RWPE2 (cell line): ENCODE measurements at regions not wholly inside any gene's neighbourhood (a gene's known extent, or its start where the extent isn't known, plus 50 kb on each side); places are given as distances from the start of the nearest gene placed in this dataset.

Source experiments
- ATAC-seq: fragments of 200-7000 bp; cut with Tn5 transposase; 3 replicates; pipeline ENCODE4 v1.9.1; 2021; ENCODE audit warnings: low read depth
- DNase-seq: peaks from one replicate; pipeline ENCODE4 v3.0.0-alpha.2; 2020; ENCODE audit warnings: low spot score
- H3K27ac ChIP-seq: fragments of 450-650 bp; 2 replicates; pipeline ENCODE4 v1.5.1; 2017; ENCODE audit warnings: mild to moderate bottlenecking; ENCODE audit not compliant: poor library complexity, severe bottlenecking
- H3K27me3 ChIP-seq: fragments of 250-450 bp; sonication (Bioruptor Pico); 2 replicates; pipeline ENCODE4 v1.5.1; 2021; ENCODE audit warnings: mild to moderate bottlenecking, moderate library complexity; ENCODE audit not compliant: insufficient read depth, poor library complexity, severe bottlenecking
- H3K36me3 ChIP-seq: fragments of 250-450 bp; sonication (Bioruptor Pico); 2 replicates; pipeline ENCODE4 v1.5.1; 2020; ENCODE audit warnings: low read depth, mild to moderate bottlenecking, moderate library complexity
- H3K4me1 ChIP-seq: fragments of 250-450 bp; sonication (Bioruptor Pico); 2 replicates; pipeline ENCODE4 v1.5.1; 2021; ENCODE audit warnings: mild to moderate bottlenecking, moderate library complexity; ENCODE audit not compliant: insufficient read depth, poor library complexity, severe bottlenecking
- H3K4me3 ChIP-seq: fragments of 250-450 bp; sonication (Bioruptor Pico); 2 replicates; pipeline ENCODE4 v1.5.1; 2021; ENCODE audit warnings: mild to moderate bottlenecking, moderate library complexity; ENCODE audit not compliant: severe bottlenecking
- H3K9me3 ChIP-seq: fragments of 250-450 bp; sonication (Bioruptor Pico); 2 replicates; pipeline ENCODE4 v1.5.1; 2021; ENCODE audit warnings: mild to moderate bottlenecking, moderate library complexity; ENCODE audit not compliant: severe bottlenecking
- TF ChIP-seq, protein P1 (sequence below): fragments of 450-650 bp; IDR thresholded peaks from one replicate; pipeline ENCODE4 v1.5.1; 2017; ENCODE audit warnings: mild to moderate bottlenecking, moderate library complexity; ENCODE audit not compliant: poor library complexity, severe bottlenecking

DNA sequence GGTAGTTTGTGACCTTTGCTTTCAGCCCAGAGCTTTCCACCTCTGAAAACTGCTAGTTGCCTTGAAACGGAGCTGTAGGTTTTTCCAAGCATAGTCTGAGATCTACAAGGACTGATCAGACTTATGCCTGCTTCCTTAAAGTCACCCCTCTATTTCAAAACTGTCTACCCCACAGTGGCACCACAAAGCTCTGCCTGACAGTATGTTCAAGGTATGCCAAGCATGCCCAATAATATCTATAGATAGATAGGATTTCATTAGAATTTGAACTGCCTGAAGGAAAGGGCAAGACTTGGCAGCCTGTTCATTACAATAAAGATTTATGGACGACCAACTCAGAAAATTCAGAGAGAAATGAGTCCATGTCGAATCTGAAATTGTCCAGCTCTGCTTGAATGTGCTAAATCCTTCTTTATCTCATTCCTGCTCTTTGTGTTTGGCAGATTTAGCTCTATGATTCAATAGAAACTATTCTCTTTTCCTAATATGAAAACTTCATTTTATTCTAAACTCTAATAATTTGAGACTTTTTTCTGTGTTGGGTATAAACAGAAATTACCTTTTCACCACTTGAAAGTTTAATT is 227.6 kb upstream of the TBC1D5 start:
- Histone ChIP-seq H3K27ac (no peak overlapping the region), H3K9me3 (no peaks in the 10 kb centered on the region), H3K27me3 (no peaks in the 10 kb centered on the region), H3K36me3 (no peaks in the 10 kb centered on the region), H3K4me3 (no peak overlapping the region), H3K4me1 (no peaks in the 10 kb centered on the region)
- ATAC-seq (no peak), DNase-seq (no peak)
- TF ChIP-seq, protein P1, sequence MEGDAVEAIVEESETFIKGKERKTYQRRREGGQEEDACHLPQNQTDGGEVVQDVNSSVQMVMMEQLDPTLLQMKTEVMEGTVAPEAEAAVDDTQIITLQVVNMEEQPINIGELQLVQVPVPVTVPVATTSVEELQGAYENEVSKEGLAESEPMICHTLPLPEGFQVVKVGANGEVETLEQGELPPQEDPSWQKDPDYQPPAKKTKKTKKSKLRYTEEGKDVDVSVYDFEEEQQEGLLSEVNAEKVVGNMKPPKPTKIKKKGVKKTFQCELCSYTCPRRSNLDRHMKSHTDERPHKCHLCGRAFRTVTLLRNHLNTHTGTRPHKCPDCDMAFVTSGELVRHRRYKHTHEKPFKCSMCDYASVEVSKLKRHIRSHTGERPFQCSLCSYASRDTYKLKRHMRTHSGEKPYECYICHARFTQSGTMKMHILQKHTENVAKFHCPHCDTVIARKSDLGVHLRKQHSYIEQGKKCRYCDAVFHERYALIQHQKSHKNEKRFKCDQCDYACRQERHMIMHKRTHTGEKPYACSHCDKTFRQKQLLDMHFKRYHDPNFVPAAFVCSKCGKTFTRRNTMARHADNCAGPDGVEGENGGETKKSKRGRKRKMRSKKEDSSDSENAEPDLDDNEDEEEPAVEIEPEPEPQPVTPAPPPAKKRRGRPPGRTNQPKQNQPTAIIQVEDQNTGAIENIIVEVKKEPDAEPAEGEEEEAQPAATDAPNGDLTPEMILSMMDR = no peak

GRCh38 chr3:17969244-17969643 is 226.8 kb upstream of the TBC1D5 start:
- Histone ChIP-seq H3K4me1 (no peaks in the 10 kb centered on the region), H3K27me3 (no peaks in the 10 kb centered on the region), H3K4me3 (no peak overlapping the region), H3K9me3 (no peaks in the 10 kb centered on the region), H3K27ac (no peak overlapping the region), H3K36me3 (no peaks in the 10 kb centered on the region)
- TF ChIP-seq, protein P1 = no peak
- ATAC-seq = no peak
- DNase-seq = no peak

GRCh38 chr3:17967953-17968607 is 225.6 kb upstream of the TBC1D5 start:
- Histone ChIP-seq H3K4me1 (no peaks in the 10 kb centered on the region), H3K36me3 (no peaks in the 10 kb centered on the region), H3K27ac (no peak overlapping the region), H3K9me3 (no peaks in the 10 kb centered on the region), H3K4me3 (no peak overlapping the region), H3K27me3 (no peaks in the 10 kb centered on the region)
- DNase-seq (no peak), ATAC-seq (no peak)
- TF ChIP-seq, protein P1 = no peak

- no peak overlapping the region for H3K4me3 ChIP-seq
- TF ChIP-seq, protein P1 = no peak
Observed at GRCh38 chr3:17967111-17967510, 224.7 kb upstream of the TBC1D5 start.

DNA sequence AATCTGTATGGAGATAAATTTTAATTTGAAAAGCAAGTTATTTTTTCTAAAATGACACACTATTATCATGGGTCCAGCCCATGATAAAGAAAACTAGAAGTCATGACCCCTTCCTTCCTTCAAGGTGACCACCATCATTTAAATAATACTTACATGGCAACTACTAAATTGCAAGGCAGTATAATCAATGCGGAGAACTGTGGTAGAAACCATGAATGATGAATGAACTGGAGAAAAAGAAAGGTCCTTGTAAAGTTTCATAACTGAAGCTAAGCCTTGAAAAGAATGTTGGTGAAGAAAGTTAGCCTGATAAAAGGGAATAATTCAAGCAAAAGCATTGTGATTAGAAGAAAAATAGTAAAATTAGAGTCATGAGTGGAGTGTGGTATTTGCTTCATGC is 222.9 kb upstream of the TBC1D5 start:
- H3K27ac ChIP-seq = no peak overlapping the region
- TF ChIP-seq, protein P1 = no peak
- DNase-seq (no peak), ATAC-seq (no peak)
- no peak overlapping the region for H3K4me3 ChIP-seq
- no peaks in the 10 kb centered on the region for H3K4me1 ChIP-seq
- no peaks in the 10 kb centered on the region for H3K9me3 ChIP-seq
- H3K36me3 ChIP-seq = no peaks in the 10 kb centered on the region
- H3K27me3 ChIP-seq = no peaks in the 10 kb centered on the region

More at GRCh38 chr3:17967111-17967510, 224.7 kb upstream of the TBC1D5 start:
- no peaks in the 10 kb centered on the region for H3K36me3 ChIP-seq
- no peak for DNase-seq
- H3K27me3 ChIP-seq = no peaks in the 10 kb centered on the region
- no peaks in the 10 kb centered on the region for H3K4me1 ChIP-seq
- no peaks in the 10 kb centered on the region for H3K9me3 ChIP-seq
- no peak overlapping the region for H3K27ac ChIP-seq
- ATAC-seq = no peak
